BLaER1 treated with 17β-estradiol and CSF1 and Interleukin-3, amounts not matched to agents 10 nM and 100 nM (cell line): ENCODE measurements at regions not wholly inside any gene's neighbourhood (a gene's known extent, or its start where the extent isn't known, plus 50 kb on each side); places are given as distances from the start of the nearest gene placed in this dataset.

Source experiments
- H3K27ac ChIP-seq, 11 experiments: shearing (Covaris generic); formaldehyde crosslinking; 2 replicates each; pipeline ENCODE4 v1.8.1; 2022
- H3K27me3 ChIP-seq, 11 experiments: shearing (Covaris generic); formaldehyde crosslinking; 2 replicates each; pipeline ENCODE4 v1.8.1; 2022
- H3K36me3 ChIP-seq, 11 experiments: shearing (Covaris generic); formaldehyde crosslinking; 2 replicates each; pipeline ENCODE4 v1.8.1; 2022
- H3K4me1 ChIP-seq, 10 experiments: shearing (Covaris generic); formaldehyde crosslinking; 2 replicates each; pipeline ENCODE4 v1.8.1; 2022
- H3K4me2 ChIP-seq, 11 experiments: shearing (Covaris generic); formaldehyde crosslinking; 2 replicates each; pipeline ENCODE4 v1.8.1; 2022
- H3K4me3 ChIP-seq, 10 experiments: shearing (Covaris generic); formaldehyde crosslinking; 2 replicates each; pipeline ENCODE4 v1.8.1; 2022
- H3K9ac ChIP-seq, 11 experiments: shearing (Covaris generic); formaldehyde crosslinking; 2 replicates each; pipeline ENCODE4 v1.8.1; 2022
- H3K9me3 ChIP-seq, 11 experiments: shearing (Covaris generic); formaldehyde crosslinking; replicated peaks in 1 of 11; 2 replicates each; pipeline ENCODE4 v1.8.1; 2022
- H4K20me1 ChIP-seq, 11 experiments: shearing (Covaris generic); formaldehyde crosslinking; 2 replicates each; pipeline ENCODE4 v1.8.1; 2022
- Cebpa-rat ChIP-seq, 11 experiments: shearing (Covaris generic); IDR thresholded peaks; 2 replicates each; pipeline ENCODE4 v1.8.1; 2022

DNA sequence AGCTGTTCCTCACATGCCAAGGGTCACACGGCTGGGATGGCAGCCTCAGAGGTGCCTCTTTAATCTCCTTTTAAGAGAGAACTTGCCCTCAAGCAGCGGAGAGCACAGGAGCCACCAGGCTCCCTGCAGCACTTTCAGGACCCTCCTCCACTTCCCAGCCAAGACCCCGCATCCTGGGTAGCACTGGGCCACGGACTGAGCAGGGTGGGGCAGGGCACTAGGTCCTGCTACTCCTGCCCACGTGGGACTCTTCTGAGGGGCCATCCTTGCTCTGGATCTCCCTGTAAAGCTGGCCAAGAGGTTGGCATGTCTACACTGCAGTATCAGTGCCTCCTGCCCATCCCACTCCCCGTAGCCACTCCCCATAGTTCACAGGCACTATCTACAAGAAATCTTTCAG lies 175.3 kb upstream of the GLI2 start:
- Histone ChIP-seq H3K27me3 (no peaks in the 10 kb centered on the region), H3K27ac (no peak overlapping the region), H3K9me3 (no peaks in the 10 kb centered on the region), H3K9ac (no peak overlapping the region), H3K4me1 (no peaks in the 10 kb centered on the region), H3K4me3 (no peak overlapping the region), H3K4me2 (no peak overlapping the region), H4K20me1 (no peaks in the 10 kb centered on the region), H3K36me3 (no peaks in the 10 kb centered on the region)
- no peak for TF ChIP-seq Cebpa-rat (IDR thresholded peaks at IDR 0.05)

DNA sequence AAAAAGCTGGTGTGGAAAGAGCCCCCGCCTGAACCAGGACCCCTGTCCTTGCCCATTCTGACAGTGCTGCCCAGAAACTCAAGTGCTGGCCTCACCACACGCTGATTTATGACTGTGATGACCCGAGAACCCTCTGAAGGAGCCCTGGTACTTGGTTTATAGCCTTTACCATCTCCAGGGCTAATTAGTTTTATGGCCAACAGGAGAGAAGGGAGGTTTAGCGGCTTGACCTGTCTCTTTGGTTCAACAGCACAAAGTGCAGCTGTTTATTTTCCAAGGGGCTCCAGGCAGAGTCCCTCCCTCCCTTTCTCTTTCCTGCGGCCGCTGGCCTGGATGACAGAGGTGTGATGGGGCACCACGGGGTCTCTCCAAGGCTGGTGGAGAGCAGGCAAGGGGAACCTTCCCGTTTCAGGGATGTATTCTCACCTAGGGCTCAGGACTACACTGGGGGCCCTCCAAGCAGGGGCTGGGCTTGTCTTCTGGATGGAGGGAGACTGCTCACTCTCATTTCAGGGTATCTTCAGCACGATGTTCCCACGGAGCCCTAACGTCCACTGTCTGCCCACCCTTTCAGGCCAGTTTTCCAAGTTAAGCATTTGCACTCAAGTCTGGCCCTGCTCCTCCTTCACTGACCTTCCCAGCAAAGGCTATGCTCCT lies 174.2 kb upstream of the GLI2 start:
- Histone ChIP-seq H3K27me3 (no peaks in the 10 kb centered on the region), H4K20me1 (no peaks in the 10 kb centered on the region), H3K27ac (no peak overlapping the region), H3K9ac (no peak overlapping the region), H3K4me1 (no peaks in the 10 kb centered on the region; a peak in 1 of 20 replicates), H3K36me3 (no peaks in the 10 kb centered on the region), H3K4me3 (no peak overlapping the region), H3K4me2 (no peak overlapping the region), H3K9me3 (no peaks in the 10 kb centered on the region)
- no peak for TF ChIP-seq Cebpa-rat (IDR thresholded peaks at IDR 0.05)

DNA sequence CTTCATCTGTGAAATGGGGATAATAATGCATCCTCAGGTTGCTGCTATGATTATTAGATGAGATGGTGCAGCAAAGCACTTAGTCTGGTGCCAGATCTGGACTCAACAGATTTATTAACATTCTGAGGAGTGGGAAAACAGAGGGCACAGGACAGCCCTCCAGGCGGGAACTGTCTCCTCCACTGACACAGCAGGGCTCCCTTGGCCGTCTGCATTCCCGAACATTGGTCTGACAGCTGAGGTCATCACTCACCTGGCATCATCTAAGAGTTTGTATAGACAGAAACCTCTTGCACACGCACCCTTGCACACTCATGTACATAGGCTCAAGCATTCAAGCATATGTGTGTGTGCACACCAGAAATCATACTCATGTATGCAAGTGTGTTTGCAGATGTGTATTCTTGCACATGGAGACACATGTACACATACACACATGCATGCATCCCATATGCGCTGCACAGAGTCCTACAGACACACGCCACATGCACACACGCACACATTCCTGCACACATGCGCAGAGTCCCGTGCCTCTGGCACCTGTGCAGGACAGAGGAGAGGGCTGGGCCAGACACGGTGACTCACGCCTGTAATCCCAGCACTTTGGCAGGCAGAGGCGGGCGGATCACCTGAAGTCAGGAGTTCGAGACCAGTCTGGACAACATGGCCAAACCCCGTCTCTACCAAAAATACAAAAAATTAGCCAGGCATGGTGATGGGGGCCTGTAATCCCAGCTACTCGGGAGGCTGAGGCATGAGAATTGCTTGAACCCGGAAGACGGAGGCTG lies 173.3 kb upstream of the GLI2 start:
- Histone ChIP-seq H3K9ac (no peak overlapping the region), H3K36me3 (no peaks in the 10 kb centered on the region), H4K20me1 (no peaks in the 10 kb centered on the region), H3K4me3 (no peak overlapping the region), H3K27me3 (no peaks in the 10 kb centered on the region), H3K27ac (no peak overlapping the region), H3K9me3 (no peaks in the 10 kb centered on the region), H3K4me2 (no peak overlapping the region), H3K4me1 (peaks cover 0 to 9% (median 0%) of the 10 kb centered on the region in 10 experiments; a peak in 2 of 20 replicates)
- TF ChIP-seq Cebpa-rat (IDR thresholded peaks at IDR 0.05), result no peak

DNA sequence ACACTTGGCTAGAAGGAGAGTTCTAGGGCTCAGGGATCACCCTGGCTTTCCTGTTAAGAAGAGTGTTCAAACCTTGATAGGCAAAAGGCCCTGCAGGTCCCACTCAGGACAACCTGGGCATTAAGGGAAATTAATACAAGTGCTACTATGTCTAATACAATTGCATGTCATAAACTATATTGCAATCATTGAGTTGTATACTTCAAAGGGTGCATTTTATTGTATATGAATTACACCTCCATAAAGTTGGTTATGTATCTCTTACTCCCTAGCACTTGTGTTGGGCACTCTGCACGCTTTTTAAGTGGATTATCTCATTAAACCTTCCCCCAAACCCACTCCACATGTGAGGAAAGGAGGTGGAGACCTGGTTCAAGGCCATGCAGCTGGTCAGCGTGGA lies 172.1 kb upstream of the GLI2 start:
- H3K9me3 ChIP-seq, result no peaks in the 10 kb centered on the region
- no peak overlapping the region for H3K9ac ChIP-seq
- no peak overlapping the region for H3K4me2 ChIP-seq
- H3K4me3 ChIP-seq, result no peak overlapping the region
- H3K4me1 ChIP-seq, result peaks cover 0 to 21% (median 9%) of the 10 kb centered on the region in 10 experiments; a peak in 15 of 20 replicates
- H4K20me1 ChIP-seq, result no peaks in the 10 kb centered on the region
- TF ChIP-seq Cebpa-rat (IDR thresholded peaks at IDR 0.05), result no peak
- H3K27ac ChIP-seq, result no peak overlapping the region
- H3K27me3 ChIP-seq, result no peaks in the 10 kb centered on the region
- no peaks in the 10 kb centered on the region for H3K36me3 ChIP-seq

DNA sequence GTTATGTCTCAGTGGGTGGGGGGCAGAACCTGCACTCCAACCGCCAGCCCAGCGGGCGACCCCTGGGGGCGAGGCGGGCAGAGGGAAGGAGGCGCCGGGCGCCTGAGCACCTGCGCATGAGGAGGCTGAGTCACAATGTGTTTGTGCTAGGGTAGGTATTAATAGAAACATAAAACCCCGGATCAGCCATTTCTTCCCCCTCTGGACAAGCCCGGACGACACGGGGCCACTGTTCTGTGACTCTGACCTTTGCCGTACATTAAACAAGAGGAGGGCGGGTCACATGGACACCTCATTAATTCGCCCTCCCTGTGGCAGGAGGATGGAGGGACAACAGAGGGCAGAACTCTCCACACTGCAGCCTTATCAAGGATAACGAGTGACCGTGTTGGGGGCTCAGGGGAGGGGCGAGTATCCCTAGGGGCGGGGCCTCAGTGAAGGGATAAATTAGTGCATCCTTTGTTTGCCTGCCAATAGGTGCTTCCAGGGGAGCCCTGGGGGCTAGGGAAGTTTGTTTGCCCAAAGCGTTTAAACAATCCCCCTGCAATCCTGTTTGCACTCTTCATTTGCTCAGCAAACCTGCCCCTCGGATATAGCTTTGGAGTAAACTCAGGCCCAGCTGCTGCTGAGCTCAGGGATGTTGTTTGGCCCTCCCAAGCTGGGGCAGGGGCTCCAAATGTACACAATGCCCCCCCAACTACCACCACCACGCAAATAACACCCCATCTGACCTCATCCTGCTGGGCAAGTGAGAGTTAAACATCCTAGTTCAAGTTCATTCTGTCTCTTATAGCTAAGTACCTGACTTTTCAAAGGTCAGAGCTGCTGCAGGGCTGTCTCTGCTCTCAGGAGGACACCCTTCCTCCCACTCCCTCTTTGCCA lies 171.2 kb upstream of the GLI2 start:
- Histone ChIP-seq H3K9ac (no peak overlapping the region), H3K36me3 (no peaks in the 10 kb centered on the region), H3K4me1 (peaks cover 0 to 29% (median 18%) of the 10 kb centered on the region in 10 experiments; a peak in 16 of 20 replicates), H3K27me3 (no peaks in the 10 kb centered on the region), H4K20me1 (no peaks in the 10 kb centered on the region), H3K4me2 (no peak overlapping the region), H3K9me3 (no peaks in the 10 kb centered on the region), H3K27ac (no peak overlapping the region), H3K4me3 (no peak overlapping the region)
- no peak for TF ChIP-seq Cebpa-rat (IDR thresholded peaks at IDR 0.05)

DNA sequence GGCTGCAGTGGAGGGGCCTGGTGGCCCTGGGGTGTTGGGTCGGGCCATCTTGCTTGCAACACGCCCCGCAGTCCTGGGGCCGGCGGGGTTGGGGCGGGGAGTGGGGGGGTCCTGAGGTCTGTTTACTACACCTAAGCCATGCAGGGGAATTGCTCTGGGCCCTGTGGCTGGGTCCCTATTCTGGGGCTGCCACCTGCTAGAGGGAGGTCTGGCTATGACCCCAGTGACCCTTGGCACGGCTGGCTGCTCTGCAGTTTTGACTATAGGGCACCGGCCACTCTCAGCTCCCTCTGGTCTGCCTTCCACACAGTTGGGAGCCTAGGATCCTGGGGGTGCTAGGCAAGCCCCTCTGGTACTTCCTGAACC lies 170.6 kb upstream of the GLI2 start:
- no peaks in the 10 kb centered on the region for H3K9me3 ChIP-seq
- H3K9ac ChIP-seq, result no peak overlapping the region
- H3K4me1 ChIP-seq, result peaks cover 0 to 35% (median 23%) of the 10 kb centered on the region in 10 experiments; a peak in 16 of 20 replicates
- H3K27ac ChIP-seq, result no peak overlapping the region
- no peaks in the 10 kb centered on the region for H4K20me1 ChIP-seq
- no peak overlapping the region for H3K4me3 ChIP-seq
- H3K27me3 ChIP-seq, result no peaks in the 10 kb centered on the region
- H3K36me3 ChIP-seq, result no peaks in the 10 kb centered on the region
- TF ChIP-seq Cebpa-rat (IDR thresholded peaks at IDR 0.05), result no peak
- no peak overlapping the region for H3K4me2 ChIP-seq

DNA sequence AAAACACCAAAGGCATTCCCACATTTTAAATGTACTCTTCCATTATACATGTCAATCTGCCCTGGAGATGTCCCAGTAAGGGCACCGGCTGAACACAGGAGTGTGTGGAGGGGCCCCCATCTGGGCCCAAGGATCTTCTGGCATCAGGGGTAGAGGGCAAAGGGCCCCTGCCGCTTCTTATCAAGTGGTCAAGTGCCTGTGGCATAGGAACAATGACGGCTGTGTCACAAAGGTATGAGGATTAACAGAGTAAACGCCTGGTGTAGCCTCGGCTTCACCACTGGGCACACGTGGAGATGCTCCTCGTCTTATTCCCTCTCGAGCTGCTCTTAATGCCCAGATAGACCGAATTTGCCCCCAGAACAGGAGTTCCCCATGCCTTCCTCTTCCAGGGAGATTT lies 169.7 kb upstream of the GLI2 start:
- Histone ChIP-seq H3K9me3 (no peaks in the 10 kb centered on the region), H3K27ac (no peak overlapping the region), H3K4me1 (peaks cover 0 to 40% (median 23%) of the 10 kb centered on the region in 10 experiments; a peak in 16 of 20 replicates), H3K27me3 (no peaks in the 10 kb centered on the region), H4K20me1 (no peaks in the 10 kb centered on the region), H3K36me3 (no peaks in the 10 kb centered on the region), H3K4me2 (no peak overlapping the region), H3K9ac (no peak overlapping the region), H3K4me3 (no peak overlapping the region)
- TF ChIP-seq Cebpa-rat (IDR thresholded peaks at IDR 0.05), result no peak

DNA sequence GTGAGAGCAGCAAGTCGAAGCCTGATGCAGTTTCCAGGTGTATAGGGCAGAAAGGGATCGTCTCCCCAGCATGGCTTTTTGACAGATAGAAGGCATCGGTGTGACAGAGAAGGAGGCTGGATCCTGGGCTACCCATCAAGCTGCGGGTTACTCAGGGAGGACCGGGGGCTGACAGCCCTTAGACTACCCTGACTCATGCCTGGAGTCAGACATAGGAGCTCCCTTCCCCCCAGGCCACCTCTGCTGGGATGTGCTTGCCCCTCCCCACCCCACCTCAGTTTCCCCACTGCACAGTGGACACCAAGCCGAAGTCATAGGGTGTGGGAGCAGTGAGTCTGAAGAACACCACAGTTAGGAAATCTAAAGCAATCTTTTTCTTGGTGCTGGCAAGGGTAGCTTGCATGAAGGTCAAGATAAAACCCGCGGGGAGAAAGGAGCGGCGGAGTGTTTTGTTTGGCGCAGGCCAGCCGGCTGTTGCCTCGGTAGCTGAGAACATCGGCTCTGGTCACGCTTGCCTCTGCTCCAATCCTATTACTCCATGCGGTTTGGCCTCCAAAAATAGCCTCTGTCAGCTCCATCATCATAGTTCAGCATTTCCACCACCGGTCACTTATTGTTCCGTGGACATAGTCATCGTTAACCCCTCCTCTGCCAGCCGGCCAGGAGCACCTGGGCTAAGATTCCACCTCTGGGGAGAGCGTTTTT lies 169.2 kb upstream of the GLI2 start:
- H3K27me3 ChIP-seq, result no peaks in the 10 kb centered on the region

DNA sequence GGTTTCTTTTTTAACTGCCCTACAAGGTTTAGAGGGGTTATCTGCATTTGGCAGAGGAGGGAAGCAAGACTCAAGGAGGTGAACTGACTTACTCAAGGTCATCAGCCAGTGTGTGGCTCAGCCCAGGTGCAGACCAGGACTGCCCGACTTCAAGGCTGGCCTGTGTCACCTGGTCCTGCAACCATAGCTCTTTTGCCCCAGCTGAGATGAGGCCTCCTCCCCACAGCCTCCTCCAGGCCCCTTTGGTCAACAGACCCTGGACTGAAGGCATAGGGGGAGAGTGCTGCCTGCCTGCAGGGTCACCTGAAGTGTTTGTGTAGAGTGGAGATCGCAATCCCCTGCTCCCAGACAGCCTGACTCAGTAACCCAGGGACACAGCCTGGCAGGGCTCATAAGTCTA lies 168.5 kb upstream of the GLI2 start:
- no peak overlapping the region for H3K4me3 ChIP-seq
- no peak overlapping the region for H3K27ac ChIP-seq
- H3K9ac ChIP-seq, result no peak overlapping the region
- peaks cover 0 to 40% (median 23%) of the 10 kb centered on the region in 10 experiments; a peak in 16 of 20 replicates for H3K4me1 ChIP-seq
- H3K27me3 ChIP-seq, result no peaks in the 10 kb centered on the region
- H3K36me3 ChIP-seq, result no peaks in the 10 kb centered on the region
- TF ChIP-seq Cebpa-rat (IDR thresholded peaks at IDR 0.05), result no peak
- no peaks in the 10 kb centered on the region for H3K9me3 ChIP-seq
- H4K20me1 ChIP-seq, result no peaks in the 10 kb centered on the region
- no peak overlapping the region for H3K4me2 ChIP-seq

More for the DNA sequence above, 169.2 kb upstream of the GLI2 start:
- H3K4me2 ChIP-seq, result peak overlapping the region in 1 of 11 experiments; percentile 5; a peak in 1 of 22 replicates
- no peak for TF ChIP-seq Cebpa-rat (IDR thresholded peaks at IDR 0.05)
- H4K20me1 ChIP-seq, result no peaks in the 10 kb centered on the region
- H3K36me3 ChIP-seq, result no peaks in the 10 kb centered on the region
- no peak overlapping the region for H3K4me3 ChIP-seq
- no peak overlapping the region for H3K9ac ChIP-seq
- peaks cover 0 to 40% (median 23%) of the 10 kb centered on the region in 10 experiments; a peak in 16 of 20 replicates for H3K4me1 ChIP-seq
- no peak overlapping the region for H3K27ac ChIP-seq
- H3K9me3 ChIP-seq, result no peaks in the 10 kb centered on the region
